ENCODE measurements at regions not wholly inside any gene's neighbourhood (a gene's known extent, or its start where the extent isn't known, plus 50 kb on each side); places are given as distances from the start of the nearest gene placed in this dataset.

- TF ChIP-seq CTCF (conservative IDR thresholded peaks at IDR 0.05), result no peak
- no peak overlapping the region for H3K18ac ChIP-seq (ENCODE audit: insufficient read length, low read depth, low read length)
- no peak overlapping the region for H2BK15ac ChIP-seq (ENCODE audit: low read depth, low read length)
- no peak overlapping the region for H2AK5ac ChIP-seq (ENCODE audit: insufficient read length, low read length)
- H3K56ac ChIP-seq (ENCODE audit: insufficient read length, low read depth, low read length), result no peak overlapping the region
- H2BK12ac ChIP-seq (ENCODE audit: insufficient read length, low read depth, low read length), result no peak overlapping the region
- no peaks in the 10 kb centered on the region for H4K20me1 ChIP-seq (ENCODE audit: control insufficient read depth, insufficient read depth, insufficient read length)
- H3K4me1 ChIP-seq (ENCODE audit: insufficient read depth, low read length), result peaks cover 3% of the 10 kb centered on the region; the same call in 1 of the 2 replicates
- H3K4me2 ChIP-seq (ENCODE audit: insufficient read depth, insufficient read length, low read length), result no peak overlapping the region
- H4K8ac ChIP-seq (replicated peaks; ENCODE audit: insufficient read length, low read depth, low read length), result no peak overlapping the region
- no peak overlapping the region for H3T11ph ChIP-seq (ENCODE audit: low read length)
- no peak overlapping the region for H3K4me3 Mint-ChIP-seq
- no peaks in the 10 kb centered on the region for H3K79me2 ChIP-seq (ENCODE audit: insufficient read depth, low read length)
- no peaks in the 10 kb centered on the region for H3K9me3 ChIP-seq (ENCODE audit: control insufficient read depth, low read depth, low read length)
- H3K9ac ChIP-seq (ENCODE audit: extremely low read depth, insufficient read length, low read length), result no peak overlapping the region
- no peak overlapping the region for H3K4ac ChIP-seq (ENCODE audit: low read depth, low read length)
- peaks cover 4 to 11% (median 8%) of the 10 kb centered on the region in 3 experiments; a peak in 5 of 7 replicates for H3K36me3 Mint-ChIP-seq (ENCODE audit: insufficient read depth in 1 of 3, low read depth in 3 of 3)
- no peaks in the 10 kb centered on the region for H3K23me2 ChIP-seq (ENCODE audit: insufficient read length, low read depth, low read length, poor library complexity, severe bottlenecking)
- no peak overlapping the region for H2BK20ac ChIP-seq (ENCODE audit: low read depth, low read length, poor library complexity, severe bottlenecking)
- no peak overlapping the region for H2AFZ ChIP-seq (ENCODE audit: low read length)
- no peaks in the 10 kb centered on the region for H3K79me1 ChIP-seq (ENCODE audit: insufficient read depth, low read depth, low read length, poor library complexity, severe bottlenecking)
- H3K27ac ChIP-seq (ENCODE audit: insufficient read length, low read depth, low read length), result no peak overlapping the region
- H2BK5ac ChIP-seq (ENCODE audit: insufficient read length, low read length), result no peak overlapping the region
- H3K9me3 Mint-ChIP-seq, result peaks cover 14 to 19% of the 10 kb centered on the region in 2 experiments
- H3K27me3 ChIP-seq (ENCODE audit: insufficient read depth, low read length), result no peaks in the 10 kb centered on the region
- no CpG with 5 or more reads among the region's 1 CpG for WGBS (ENCODE audit: extremely low coverage, insufficient read length, low lambda C conversion rate)
- peaks cover 17% of the 10 kb centered on the region for H3K27me3 Mint-ChIP-seq (ENCODE audit: low read depth)
- no peak overlapping the region for H3K27ac Mint-ChIP-seq
- no peak overlapping the region for H3K23ac ChIP-seq (ENCODE audit: insufficient read length, low read depth, low read length)
- H4K5ac ChIP-seq (ENCODE audit: insufficient read length, low read depth, low read length), result no peak overlapping the region
- peaks cover 4 to 7% of the 10 kb centered on the region in 2 experiments; a peak in 3 of 4 replicates for H3K4me1 Mint-ChIP-seq
- DNase-seq, result no peak
- no peak overlapping the region for H2BK120ac ChIP-seq (ENCODE audit: low read depth, low read length, poor library complexity, severe bottlenecking)
- no peak overlapping the region for H4K91ac ChIP-seq (ENCODE audit: insufficient read length, low read depth, low read length)
- no peak overlapping the region for H3K14ac ChIP-seq (ENCODE audit: insufficient read depth, low read length)
Measured at GRCh38 chr14:49381778-49382177, 204.4 kb downstream of the RPS29 start.

All from H9 (cell line).